ENCODE measurements at regions not wholly inside any gene's neighbourhood (a gene's known extent, or its start where the extent isn't known, plus 50 kb on each side); places are given as distances from the start of the nearest gene placed in this dataset.

- no peak for TF ChIP-seq CTCF (conservative IDR thresholded peaks at IDR 0.05)
- no peak for TF ChIP-seq ZFX (IDR thresholded peaks at IDR 0.05)
Measured at GRCh38 chr2:118738106-118738505, 109.3 kb downstream of the EN1 start.
